ENCODE measurements at regions not wholly inside any gene's neighbourhood (a gene's known extent, or its start where the extent isn't known, plus 50 kb on each side); places are given as distances from the start of the nearest gene placed in this dataset.

DNA sequence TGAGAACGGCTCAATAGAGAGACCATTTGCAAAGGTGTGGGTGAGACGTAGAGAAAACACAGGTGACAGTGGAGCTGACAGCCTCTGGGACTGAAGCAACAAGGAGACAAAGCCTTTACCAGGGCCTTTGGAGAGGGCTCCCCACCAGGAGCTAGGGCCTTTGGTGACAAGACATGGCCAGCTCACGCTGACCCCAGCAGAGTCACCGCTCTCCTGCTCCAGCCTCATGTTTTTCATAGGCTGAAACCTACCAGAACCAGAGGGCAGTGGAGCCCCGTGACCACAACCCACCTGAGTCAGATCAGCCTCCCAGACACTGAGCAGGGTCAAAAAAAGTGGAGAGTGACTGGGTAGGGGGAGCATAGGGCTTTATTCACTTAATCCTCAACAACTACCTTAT, 214.7 kb downstream of the SHQ1 start:
- Histone ChIP-seq H3K36me3 (no peaks in the 10 kb centered on the region), H3K27ac (no peak overlapping the region), H3K27me3 (no peaks in the 10 kb centered on the region), H3K4me3 (no peak overlapping the region), H3K9me3 (no peaks in the 10 kb centered on the region), H3K4me1 (no peaks in the 10 kb centered on the region)
- TF ChIP-seq, protein P1, sequence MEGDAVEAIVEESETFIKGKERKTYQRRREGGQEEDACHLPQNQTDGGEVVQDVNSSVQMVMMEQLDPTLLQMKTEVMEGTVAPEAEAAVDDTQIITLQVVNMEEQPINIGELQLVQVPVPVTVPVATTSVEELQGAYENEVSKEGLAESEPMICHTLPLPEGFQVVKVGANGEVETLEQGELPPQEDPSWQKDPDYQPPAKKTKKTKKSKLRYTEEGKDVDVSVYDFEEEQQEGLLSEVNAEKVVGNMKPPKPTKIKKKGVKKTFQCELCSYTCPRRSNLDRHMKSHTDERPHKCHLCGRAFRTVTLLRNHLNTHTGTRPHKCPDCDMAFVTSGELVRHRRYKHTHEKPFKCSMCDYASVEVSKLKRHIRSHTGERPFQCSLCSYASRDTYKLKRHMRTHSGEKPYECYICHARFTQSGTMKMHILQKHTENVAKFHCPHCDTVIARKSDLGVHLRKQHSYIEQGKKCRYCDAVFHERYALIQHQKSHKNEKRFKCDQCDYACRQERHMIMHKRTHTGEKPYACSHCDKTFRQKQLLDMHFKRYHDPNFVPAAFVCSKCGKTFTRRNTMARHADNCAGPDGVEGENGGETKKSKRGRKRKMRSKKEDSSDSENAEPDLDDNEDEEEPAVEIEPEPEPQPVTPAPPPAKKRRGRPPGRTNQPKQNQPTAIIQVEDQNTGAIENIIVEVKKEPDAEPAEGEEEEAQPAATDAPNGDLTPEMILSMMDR (IDR thresholded peaks at IDR 0.05): no peak
- no peak for TF ChIP-seq POLR2AphosphoS5 (IDR thresholded peaks at IDR 0.05; ENCODE audit: insufficient read depth in 1 of 2, low read depth in 1 of 2)
- DNase-seq (ENCODE audit: extremely low spot score in 2 of 2): no peak
- intact Hi-C loops (cut with DNase I): no loop called here

DNA sequence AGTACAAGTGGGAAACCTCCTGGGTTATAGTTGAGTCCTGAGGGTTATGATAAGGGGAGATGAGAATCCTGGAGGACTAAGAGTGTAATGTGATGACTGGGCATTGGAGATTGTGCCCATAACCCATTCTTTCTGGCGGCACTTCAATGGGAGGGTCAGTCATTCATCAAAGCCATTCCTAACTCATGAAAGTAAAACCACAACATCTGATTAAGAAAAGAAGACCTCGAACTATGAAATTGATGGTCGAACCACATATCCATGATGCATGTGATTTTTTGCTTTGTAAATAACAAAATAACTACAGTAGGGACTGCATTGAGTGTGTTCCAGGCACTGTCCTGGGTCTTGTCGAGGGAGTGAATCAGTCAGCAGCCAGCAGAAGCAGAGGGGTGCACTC, 215.1 kb downstream of the SHQ1 start:
- no peak for DNase-seq (ENCODE audit: extremely low spot score in 2 of 2)
- H3K36me3 ChIP-seq: no peaks in the 10 kb centered on the region
- no peak overlapping the region for H3K27ac ChIP-seq
- H3K4me1 ChIP-seq: no peaks in the 10 kb centered on the region
- no peaks in the 10 kb centered on the region for H3K27me3 ChIP-seq
- H3K4me3 ChIP-seq: no peak overlapping the region
- H3K9me3 ChIP-seq: no peaks in the 10 kb centered on the region
- TF ChIP-seq POLR2AphosphoS5 (IDR thresholded peaks at IDR 0.05; ENCODE audit: insufficient read depth in 1 of 2, low read depth in 1 of 2): no peak
- TF ChIP-seq, protein P1 (IDR thresholded peaks at IDR 0.05): no peak
- no peak for TF ChIP-seq POLR2A (IDR thresholded peaks at IDR 0.05)
- intact Hi-C loops (cut with DNase I): no loop called here

DNA sequence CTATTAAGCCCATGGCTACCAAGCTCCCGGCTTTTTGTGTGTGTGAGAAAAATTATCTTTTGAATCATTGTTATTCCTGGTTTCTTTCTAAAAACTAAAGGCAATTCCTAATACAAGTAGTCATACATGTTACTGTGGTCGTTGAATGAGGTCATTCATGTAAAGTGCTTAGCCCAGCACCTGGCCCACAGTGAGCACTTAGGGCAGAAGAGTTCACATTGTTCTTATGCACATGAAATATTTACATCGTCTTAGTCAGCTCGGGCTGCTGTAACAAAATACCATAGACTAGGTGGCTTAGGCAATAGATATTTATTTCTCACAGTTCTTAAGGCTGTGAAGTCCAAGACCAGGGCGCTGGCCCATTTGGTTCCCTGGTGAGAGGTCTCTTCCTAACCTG, 216.1 kb downstream of the SHQ1 start:
- H3K27me3 ChIP-seq: no peaks in the 10 kb centered on the region
- DNase-seq (ENCODE audit: extremely low spot score in 2 of 2): no peak
- intact Hi-C loops (cut with DNase I): no loop called here
- no peaks in the 10 kb centered on the region for H3K4me1 ChIP-seq
- no peak overlapping the region for H3K27ac ChIP-seq
- no peaks in the 10 kb centered on the region for H3K36me3 ChIP-seq
- H3K4me3 ChIP-seq: no peak overlapping the region
- H3K9me3 ChIP-seq: no peaks in the 10 kb centered on the region
- TF ChIP-seq POLR2AphosphoS5 (IDR thresholded peaks at IDR 0.05; ENCODE audit: insufficient read depth in 1 of 2, low read depth in 1 of 2): no peak
- TF ChIP-seq POLR2A (IDR thresholded peaks at IDR 0.05): no peak
- TF ChIP-seq, protein P1 (IDR thresholded peaks at IDR 0.05): no peak

DNA sequence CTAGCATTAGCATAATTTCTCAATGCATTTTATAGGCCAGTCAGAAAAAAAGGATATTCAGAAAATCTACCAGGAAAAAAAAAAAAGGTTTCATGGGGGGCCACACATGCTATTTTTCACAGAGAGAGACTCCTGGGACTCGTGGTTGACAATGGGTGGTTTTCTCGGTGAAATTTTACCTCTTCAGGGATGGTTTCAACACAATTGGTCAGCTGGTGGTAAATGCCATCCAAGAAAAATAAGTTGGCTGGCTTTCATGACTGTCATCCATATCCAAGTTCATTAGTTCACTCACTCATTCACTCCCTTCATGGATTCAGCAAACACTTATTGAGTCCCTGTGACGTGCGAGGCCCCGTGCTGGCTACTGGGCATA, 217.3 kb downstream of the SHQ1 start:
- DNase-seq (ENCODE audit: extremely low spot score in 2 of 2): no peak
- Histone ChIP-seq H3K4me3 (no peak overlapping the region), H3K9me3 (no peaks in the 10 kb centered on the region), H3K4me1 (no peaks in the 10 kb centered on the region), H3K36me3 (no peaks in the 10 kb centered on the region), H3K27me3 (no peaks in the 10 kb centered on the region), H3K27ac (no peak overlapping the region)
- intact Hi-C loops (cut with DNase I): no loop called here
- no peak for TF ChIP-seq POLR2AphosphoS5 (IDR thresholded peaks at IDR 0.05; ENCODE audit: insufficient read depth in 1 of 2, low read depth in 1 of 2)
- TF ChIP-seq, protein P1 (IDR thresholded peaks at IDR 0.05): no peak
- no peak for TF ChIP-seq POLR2A (IDR thresholded peaks at IDR 0.05)

DNA sequence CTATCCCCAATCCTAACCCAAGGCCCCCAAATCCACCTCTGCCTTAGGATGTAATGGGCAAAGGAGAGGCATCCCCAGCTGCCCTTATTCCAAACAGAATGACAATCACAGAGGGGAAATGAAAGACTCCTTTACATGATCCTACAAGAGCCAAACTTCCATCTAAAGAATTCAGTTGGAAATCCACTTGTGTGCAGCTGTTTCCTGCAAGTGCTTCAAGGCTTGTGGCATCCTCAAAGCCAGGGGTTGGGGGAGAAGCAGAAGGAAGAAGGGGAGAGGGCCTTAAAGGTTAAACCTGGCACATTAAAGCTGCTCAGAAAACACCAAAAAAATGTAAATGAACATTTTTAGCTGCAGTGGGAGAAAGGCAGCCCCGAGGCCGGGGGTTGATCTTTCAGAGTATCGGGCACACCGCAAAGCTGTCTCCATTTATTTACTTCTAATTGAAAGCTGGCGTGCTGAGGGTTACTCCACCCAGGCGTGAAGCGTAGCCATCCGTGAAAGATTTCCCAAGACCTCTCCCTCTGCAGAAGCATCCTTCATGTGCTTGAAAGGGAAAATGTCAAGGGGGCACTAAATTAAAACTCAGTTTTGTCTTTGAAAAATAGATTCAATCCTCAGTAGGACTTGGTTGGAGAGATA, 217.8 kb downstream of the SHQ1 start:
- no peak overlapping the region for H3K27ac ChIP-seq
- TF ChIP-seq POLR2AphosphoS5 (IDR thresholded peaks at IDR 0.05; ENCODE audit: insufficient read depth in 1 of 2, low read depth in 1 of 2) (no peak), POLR2A (IDR thresholded peaks at IDR 0.05) (no peak)
- TF ChIP-seq, protein P1 (IDR thresholded peaks at IDR 0.05): no peak
- no peak overlapping the region for H3K4me3 ChIP-seq
- intact Hi-C loops (cut with DNase I): no loop called here
- H3K27me3 ChIP-seq: no peaks in the 10 kb centered on the region
- no peaks in the 10 kb centered on the region for H3K4me1 ChIP-seq
- DNase-seq (ENCODE audit: extremely low spot score in 2 of 2): no peak
- H3K9me3 ChIP-seq: no peaks in the 10 kb centered on the region
- no peaks in the 10 kb centered on the region for H3K36me3 ChIP-seq

Measured in vagina (tissue), 2 donors.